GM12878 (cell line): ENCODE measurements at regions not wholly inside any gene's neighbourhood (a gene's known extent, or its start where the extent isn't known, plus 50 kb on each side); places are given as distances from the start of the nearest gene placed in this dataset.
"Not testable (repeated sequence)": the region's sequence is repeated elsewhere in the genome, so short reads cannot be mapped to it uniquely, and the experiment has no call there.

ENCODE experiments used
- ATAC-seq: fragments of 200-7000 bp; cut with Tn5 transposase; 3 replicates; pipeline ENCODE4 v1.9.1; 2020; ENCODE audit warnings: mild to moderate bottlenecking, moderate library complexity
- BruUV-seq: library from RNA; stranded (reverse); fragments of 400-500 nt; replicated peaks from 2 replicates; lab custom pipeline; 2021; lab: Mats Ljungman, UMichigan
- CTCF ChIA-PET: fragments of 300-600 bp; sonication (Branson Sonifier 250); formaldehyde crosslinking; extraction: SDS; loops from one replicate; lab custom pipeline; 2021; ENCODE audit warnings: inconsistent platforms; lab: Yijun Ruan, JAX
- POLR2A ChIA-PET: fragments of 350-600 bp; formaldehyde crosslinking; extraction: SDS; loops from one replicate; lab custom pipeline; 2021; ENCODE audit warnings: inconsistent platforms; lab: Charles Lee
- RAD21 ChIA-PET: fragments of 300-600 bp; sonication (Branson Sonifier 250); formaldehyde crosslinking; loops from one replicate; lab custom pipeline; 2023; ENCODE audit warnings: antibody characterized with exemption; ENCODE audit not compliant: unreplicated experiment; lab: Charles Lee
- SMC1A ChIA-PET: fragments of 300-600 bp; sonication (Branson Sonifier 250); formaldehyde crosslinking; loops from one replicate; lab custom pipeline; 2023; ENCODE audit not compliant: unreplicated experiment, uncharacterized antibody; lab: Charles Lee
- DNase-seq: peaks from one replicate; pipeline ENCODE4 v3.0.0-alpha.2; 2011; ENCODE audit warnings: low read depth, low spot score
- FAIRE-seq: peaks from 3 replicates; lab custom pipeline; 2011; peaks lifted over from hg19 to GRCh38; lab: Jason Lieb, UNC
- H2AFZ ChIP-seq: 2 replicates; pipeline ENCODE4 v1.6.0; 2011; ENCODE audit warnings: low read depth, low read length, control low read depth; ENCODE audit not compliant: control insufficient read depth
- H3K27ac ChIP-seq: 2 replicates; pipeline ENCODE4 v1.5.1; 2011; ENCODE audit warnings: control low read depth; ENCODE audit not compliant: control insufficient read depth, insufficient read depth
- H3K27me3 ChIP-seq, 2 experiments: replicated peaks in 1 of 2; 2 replicates each; pipeline versions ENCODE4 v1.6.0 to v1.6.1; 2011; ENCODE audit warnings: low read length in 1 of 2; ENCODE audit not compliant: control insufficient read depth in 2 of 2, insufficient read depth in 2 of 2
- H3K36me3 ChIP-seq, 2 experiments: 2 replicates each; pipeline ENCODE4 v1.5.1; 2011; ENCODE audit warnings: low read length in 1 of 2; ENCODE audit not compliant: control insufficient read depth in 2 of 2, insufficient read depth in 2 of 2
- H3K4me1 ChIP-seq: 2 replicates; pipeline ENCODE4 v1.6.1; 2011; ENCODE audit warnings: mild to moderate bottlenecking, low read length, moderate library complexity, mixed read lengths; ENCODE audit not compliant: control insufficient read depth, insufficient read depth
- H3K4me2 ChIP-seq: 2 replicates; pipeline ENCODE4 v1.6.0; 2011; ENCODE audit warnings: control low read depth; ENCODE audit not compliant: control insufficient read depth, insufficient read depth
- H3K4me3 ChIP-seq: fragments of 200-600 bp; sonication (generic); 2 replicates; pipeline ENCODE4 v1.5.1; 2016
- H3K79me2 ChIP-seq: 2 replicates; pipeline ENCODE4 v1.6.0; 2011; ENCODE audit warnings: low read length; ENCODE audit not compliant: control insufficient read depth, insufficient read depth
- H3K9ac ChIP-seq: 2 replicates; pipeline ENCODE4 v1.8.0; 2011; ENCODE audit warnings: low read length, control low read depth, mixed read lengths; ENCODE audit not compliant: control insufficient read depth, insufficient read depth
- H3K9me3 ChIP-seq: replicated peaks from 3 replicates; pipeline ENCODE4 v1.5.1; 2011; ENCODE audit warnings: mild to moderate bottlenecking, low read length; ENCODE audit not compliant: control insufficient read depth, insufficient read depth
- H4K20me1 ChIP-seq: 2 replicates; pipeline ENCODE4 v1.6.0; 2011; ENCODE audit not compliant: control insufficient read depth, insufficient read depth
- JUND ChIP-seq: IDR thresholded peaks from 2 replicates; pipeline ENCODE4 v1.6.1; 2012; ENCODE audit warnings: low read depth, mild to moderate bottlenecking, low read length, improper control_type of control experiment, moderate library complexity
- SPI1 ChIP-seq: IDR thresholded peaks from 2 replicates; pipeline ENCODE4 v1.6.1; 2011; ENCODE audit warnings: low read depth, mild to moderate bottlenecking, low read length, moderate library complexity, borderline replicate concordance; ENCODE audit not compliant: insufficient read depth
- TBL1XR1 ChIP-seq: IDR thresholded peaks from 2 replicates; pipeline ENCODE4 v1.6.1; 2012; ENCODE audit warnings: low read depth, low read length, improper control_type of control experiment
- ZNF622 ChIP-seq: fragments of 450-650 bp; IDR thresholded peaks from 2 replicates; pipeline ENCODE4 v1.6.1; 2017; ENCODE audit warnings: mild to moderate bottlenecking, inconsistent platforms
- WGBS: methylation state at CpG from one replicate; pipeline ENCODE4 v1.1.6; 2016; ENCODE audit warnings: low lambda C conversion rate; ENCODE audit not compliant: insufficient replicate concordance, insufficient coverage; ENCODE audit errors: missing lambda C conversion rate; 5-methylcytosine and 5-hydroxymethylcytosine counted together
- in situ Hi-C: fragments of 300-500 bp; cut with MboI; formaldehyde crosslinking; loops from 9 replicates; pipeline ENCODE4 v1.14.3; 2018; ENCODE audit warnings: mixed read lengths
- intact Hi-C: fragments of 100-400 bp; cut with micrococcal nuclease; formaldehyde crosslinking; loops from one replicate; pipeline ENCODE4 v1.14.2; 2022; ENCODE audit not compliant: unreplicated experiment

GRCh38 chr1:4256351-4256750 lies 356.3 kb upstream of the C1orf174 start:
- no peak for DNase-seq
- no peaks in the 10 kb centered on the region for H4K20me1 ChIP-seq
- FAIRE-seq: no peak
- CTCF ChIA-PET: no interaction called here
- no peak overlapping the region for H3K4me2 ChIP-seq
- SMC1A ChIA-PET: no interaction called here
- no peaks in the 10 kb centered on the region for H3K36me3 ChIP-seq
- BruUV-seq: no TSS peak
- H3K27ac ChIP-seq: no peak overlapping the region
- H3K9me3 ChIP-seq: peaks cover 1% of the 10 kb centered on the region; the same call in 1 of the 3 replicates
- no peaks in the 10 kb centered on the region for H3K4me1 ChIP-seq
- RAD21 ChIA-PET: no interaction called here
- ATAC-seq: no peak
- WGBS: 8% methylated on average over 4 of the region's 4 CpGs
- H3K4me3 ChIP-seq: no peak overlapping the region
- no peak overlapping the region for H3K9ac ChIP-seq
- intact Hi-C loops: no loop called here
- H3K27me3 ChIP-seq: no peaks in the 10 kb centered on the region
- TF ChIP-seq ZNF622: no peak
- no peak for TF ChIP-seq SPI1
- no peak for TF ChIP-seq JUND
- no peak for TF ChIP-seq TBL1XR1
- TF ChIP-seq, all 136 proteins: peak for 0
- no peak overlapping the region for H2AFZ ChIP-seq
- POLR2A ChIA-PET: no interaction called here
- in situ Hi-C loops: no loop called here
- H3K79me2 ChIP-seq: no peaks in the 10 kb centered on the region

- ATAC-seq: not testable (repeated sequence)
Measured at GRCh38 chr1:4258146-4258777, 358.2 kb upstream of the C1orf174 start.

More at GRCh38 chr1:4258146-4258777, 358.2 kb upstream of the C1orf174 start:
- FAIRE-seq, in situ Hi-C loops, H3K9ac ChIP-seq, H3K36me3 ChIP-seq, DNase-seq, H4K20me1 ChIP-seq, H2AFZ ChIP-seq, intact Hi-C loops, RAD21 ChIA-PET, H3K4me1 ChIP-seq, BruUV-seq, H3K4me3 ChIP-seq, H3K4me2 ChIP-seq, H3K27me3 ChIP-seq, H3K9me3 ChIP-seq, SMC1A ChIA-PET, CTCF ChIA-PET, H3K79me2 ChIP-seq, H3K27ac ChIP-seq, POLR2A ChIA-PET: not testable (repeated sequence)
- 39% methylated on average over 2 of the region's 2 CpGs for WGBS
